Tibial nerve (tissue), 4 donors: ENCODE measurements at regions not wholly inside any gene's neighbourhood (a gene's known extent, or its start where the extent isn't known, plus 50 kb on each side); places are given as distances from the start of the nearest gene placed in this dataset.

Experiments used
- DNase-seq, 2 donors: peaks; one replicate each; pipeline ENCODE4 v3.0.0-alpha.2; 2019; ENCODE audit warnings: low spot score in 2 of 2
- H3K27ac ChIP-seq, 4 donors: fragments of 200-600 bp; sonication (generic) in 3 of 4; one replicate each; pipeline ENCODE4 v1.5.1; 2017 to 2019; ENCODE audit warnings: mild to moderate bottlenecking in 1 of 4
- H3K27me3 ChIP-seq, 2 donors: fragments of 200-600 bp; sonication (generic) in 1 of 2; one replicate each; pipeline versions ENCODE4 v1.5.1 to v1.6.0; 2017 to 2019
- H3K36me3 ChIP-seq, 3 donors: fragments of 200-600 bp; sonication (generic); one replicate each; pipeline ENCODE4 v1.5.1; 2018 to 2019
- H3K4me1 ChIP-seq, 4 donors: fragments of 200-600 bp; sonication (generic) in 3 of 4; one replicate each; pipeline ENCODE4 v1.5.1; 2017 to 2019
- H3K4me3 ChIP-seq, 4 donors: fragments of 200-600 bp; sonication (generic) in 3 of 4; one replicate each; pipeline ENCODE4 v1.5.1; 2017 to 2019; ENCODE audit warnings: mild to moderate bottlenecking in 1 of 4, moderate library complexity in 1 of 4
- H3K9me3 ChIP-seq, 4 donors: fragments of 200-600 bp; sonication (generic) in 3 of 4; one replicate each; pipeline ENCODE4 v1.5.1; 2017 to 2019
- EP300 ChIP-seq, 2 donors: sonication (generic); formaldehyde crosslinking; IDR thresholded peaks; one replicate each; pipeline ENCODE4 v1.6.1; 2017; ENCODE audit warnings: antibody characterized with exemption in 2 of 2, mild to moderate bottlenecking in 1 of 2
- POLR2A ChIP-seq, 2 donors: fragments of 450-650 bp; IDR thresholded peaks; one replicate each; pipeline ENCODE4 v1.6.1; 2017; ENCODE audit warnings: antibody characterized with exemption in 2 of 2, mild to moderate bottlenecking in 2 of 2, moderate library complexity in 2 of 2
- WGBS, 2 donors: methylation state at CpG; one replicate each; pipeline ENCODE4 v1.1.5; 2018; 5-methylcytosine and 5-hydroxymethylcytosine counted together
- TF ChIP-seq, protein P1 (sequence below), 5 experiments: fragments of 200-600 bp in 3 of 5; fragments of 450-650 bp in 2 of 5; sonication (generic) in 3 of 5; IDR thresholded peaks; one replicate each; pipeline ENCODE4 v1.5.1; 2016 to 2019; ENCODE audit warnings: antibody characterized with exemption in 5 of 5, mild to moderate bottlenecking in 3 of 5, moderate library complexity in 2 of 5

DNA sequence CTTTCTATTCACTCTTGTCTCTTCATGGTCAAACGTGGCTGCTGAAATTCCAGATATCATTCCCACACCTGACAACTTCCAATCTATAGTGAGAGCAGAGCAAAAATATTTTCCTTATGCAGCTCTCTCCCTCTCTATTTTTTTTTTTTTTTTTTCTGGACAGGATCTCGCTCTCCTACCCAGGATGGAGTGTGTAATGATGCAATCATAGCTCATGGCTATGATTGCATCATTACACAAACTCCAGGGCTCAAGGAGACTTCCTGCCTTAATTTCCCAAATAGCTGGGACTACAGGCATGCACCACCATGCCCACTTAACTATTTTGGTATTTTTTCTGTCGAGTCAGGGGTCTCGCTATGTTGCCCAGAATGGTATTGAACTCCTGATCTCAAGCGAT is 1398.9 kb downstream of the AACS start:
- no peak for TF ChIP-seq EP300 (IDR thresholded peaks at IDR 0.05)
- TF ChIP-seq POLR2A (IDR thresholded peaks at IDR 0.05), result no peak
- TF ChIP-seq, protein P1, sequence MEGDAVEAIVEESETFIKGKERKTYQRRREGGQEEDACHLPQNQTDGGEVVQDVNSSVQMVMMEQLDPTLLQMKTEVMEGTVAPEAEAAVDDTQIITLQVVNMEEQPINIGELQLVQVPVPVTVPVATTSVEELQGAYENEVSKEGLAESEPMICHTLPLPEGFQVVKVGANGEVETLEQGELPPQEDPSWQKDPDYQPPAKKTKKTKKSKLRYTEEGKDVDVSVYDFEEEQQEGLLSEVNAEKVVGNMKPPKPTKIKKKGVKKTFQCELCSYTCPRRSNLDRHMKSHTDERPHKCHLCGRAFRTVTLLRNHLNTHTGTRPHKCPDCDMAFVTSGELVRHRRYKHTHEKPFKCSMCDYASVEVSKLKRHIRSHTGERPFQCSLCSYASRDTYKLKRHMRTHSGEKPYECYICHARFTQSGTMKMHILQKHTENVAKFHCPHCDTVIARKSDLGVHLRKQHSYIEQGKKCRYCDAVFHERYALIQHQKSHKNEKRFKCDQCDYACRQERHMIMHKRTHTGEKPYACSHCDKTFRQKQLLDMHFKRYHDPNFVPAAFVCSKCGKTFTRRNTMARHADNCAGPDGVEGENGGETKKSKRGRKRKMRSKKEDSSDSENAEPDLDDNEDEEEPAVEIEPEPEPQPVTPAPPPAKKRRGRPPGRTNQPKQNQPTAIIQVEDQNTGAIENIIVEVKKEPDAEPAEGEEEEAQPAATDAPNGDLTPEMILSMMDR (IDR thresholded peaks at IDR 0.05), result no peak
- H3K9me3 ChIP-seq, result no peaks in the 10 kb centered on the region
- no peak overlapping the region for H3K27ac ChIP-seq
- H3K4me3 ChIP-seq, result no peak overlapping the region
- H3K27me3 ChIP-seq, result no peaks in the 10 kb centered on the region
- DNase-seq, result no peak
- H3K4me1 ChIP-seq, result no peaks in the 10 kb centered on the region
- H3K36me3 ChIP-seq, result no peaks in the 10 kb centered on the region
- WGBS, 2 donors, result 84 to 87% methylated on average over 5 of the region's 5 CpGs

DNA sequence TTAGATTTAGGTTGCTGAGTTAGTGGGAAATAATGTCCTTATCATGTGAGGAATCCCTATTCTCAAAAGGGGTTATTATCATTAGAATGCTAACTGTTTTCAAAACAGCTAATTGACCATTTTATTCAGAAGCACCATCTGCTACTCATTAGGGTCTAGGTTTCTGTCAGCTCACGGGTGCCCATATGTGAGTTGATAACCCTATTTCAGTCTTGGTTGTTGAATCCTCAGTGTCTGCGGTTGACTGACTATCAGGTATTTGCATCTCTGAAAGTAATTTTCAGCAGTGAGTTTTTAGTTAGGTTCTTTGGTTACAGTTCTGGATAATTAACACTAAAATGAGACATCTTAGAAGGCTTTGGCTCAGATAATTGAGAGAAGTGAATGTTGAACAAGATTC is 1404.0 kb downstream of the AACS start:
- Histone ChIP-seq H3K27ac (no peak overlapping the region), H3K36me3 (no peaks in the 10 kb centered on the region), H3K27me3 (no peaks in the 10 kb centered on the region), H3K4me1 (no peaks in the 10 kb centered on the region), H3K9me3 (peaks cover 0 to 15% (median 0%) of the 10 kb centered on the region in 4 donors), H3K4me3 (no peak overlapping the region)
- 63 to 90% methylated on average over 2 of the region's 2 CpGs for WGBS, 2 donors
- TF ChIP-seq EP300 (IDR thresholded peaks at IDR 0.05) (no peak), POLR2A (IDR thresholded peaks at IDR 0.05) (no peak)
- TF ChIP-seq, protein P1 (IDR thresholded peaks at IDR 0.05), result no peak
- no peak for DNase-seq

DNA sequence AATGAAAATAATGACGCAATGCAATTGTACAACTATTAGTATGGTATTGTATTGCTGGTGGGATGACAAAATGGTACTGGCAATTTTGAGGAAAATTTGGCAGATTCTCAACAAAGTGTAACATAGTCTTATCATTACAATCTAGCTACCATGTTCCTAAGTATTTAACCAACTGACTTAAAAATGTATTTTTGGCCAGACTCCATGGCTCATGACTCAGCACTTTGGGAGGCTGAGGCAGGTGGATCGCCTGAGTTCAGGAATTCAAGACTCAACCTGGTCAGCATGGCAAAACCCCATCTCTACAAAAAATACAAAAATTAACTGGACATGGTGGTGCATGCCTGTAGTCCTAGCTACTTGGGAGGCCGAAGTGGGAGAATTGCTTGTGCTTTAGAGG is 1409.5 kb downstream of the AACS start:
- Histone ChIP-seq H3K27ac (no peak overlapping the region), H3K9me3 (peaks cover 0 to 27% (median 0%) of the 10 kb centered on the region in 4 donors), H3K27me3 (no peaks in the 10 kb centered on the region), H3K36me3 (no peaks in the 10 kb centered on the region), H3K4me3 (no peak overlapping the region), H3K4me1 (no peaks in the 10 kb centered on the region)
- TF ChIP-seq, protein P1 (IDR thresholded peaks at IDR 0.05), result no peak
- no peak for TF ChIP-seq POLR2A (IDR thresholded peaks at IDR 0.05)
- no peak for TF ChIP-seq EP300 (IDR thresholded peaks at IDR 0.05)
- WGBS, 2 donors, result 81 to 95% methylated on average over 3 of the region's 3 CpGs
- no peak for DNase-seq

DNA sequence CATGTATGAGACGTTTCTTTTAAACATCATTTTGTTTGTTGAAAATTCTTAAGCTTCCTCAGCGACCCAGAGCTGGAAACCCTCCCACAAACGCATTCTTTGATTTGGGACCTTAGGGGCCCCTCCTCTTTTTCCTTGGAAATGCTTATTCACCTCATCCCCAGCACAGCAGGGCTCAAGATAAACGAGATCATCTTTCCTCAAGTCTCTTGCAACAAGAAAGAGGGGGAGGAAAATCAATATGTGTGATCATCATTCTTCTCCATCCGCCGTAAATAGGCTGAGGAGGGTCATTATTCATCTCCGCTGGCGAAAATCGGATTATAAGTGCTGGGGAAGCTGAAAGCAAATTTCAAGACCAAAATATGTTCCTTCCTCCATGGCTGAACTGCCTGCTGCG is 1415.2 kb downstream of the AACS start:
- no peak overlapping the region for H3K4me3 ChIP-seq
- no peaks in the 10 kb centered on the region for H3K27me3 ChIP-seq
- H3K36me3 ChIP-seq, result no peaks in the 10 kb centered on the region
- DNase-seq, result no peak
- H3K27ac ChIP-seq, result no peak overlapping the region
- H3K4me1 ChIP-seq, result no peaks in the 10 kb centered on the region
- TF ChIP-seq POLR2A (IDR thresholded peaks at IDR 0.05), result no peak
- TF ChIP-seq, protein P1 (IDR thresholded peaks at IDR 0.05), result no peak
- no peak for TF ChIP-seq EP300 (IDR thresholded peaks at IDR 0.05)
- peaks cover 0 to 6% (median 0%) of the 10 kb centered on the region in 4 donors for H3K9me3 ChIP-seq
- 55 to 58% methylated on average over 10 of the region's 10 CpGs for WGBS, 2 donors

DNA sequence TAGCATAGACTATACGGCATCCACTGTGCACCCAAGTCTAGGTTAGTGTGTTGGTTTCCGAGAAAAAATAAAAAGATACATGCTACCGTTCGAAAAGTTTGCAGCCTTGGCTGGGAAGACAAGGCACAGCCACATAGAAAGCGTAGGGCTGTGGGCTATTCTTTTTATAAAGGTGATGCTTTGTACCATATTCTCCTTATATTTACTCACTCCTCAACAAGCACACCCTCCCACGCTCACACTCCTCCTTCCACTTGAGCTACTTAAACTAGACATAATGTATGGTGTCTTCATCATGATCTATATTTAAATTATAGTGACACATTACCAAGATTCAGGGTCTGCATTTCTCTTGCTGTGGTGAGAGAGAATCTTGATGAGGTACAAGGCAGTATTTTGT is 1416.5 kb downstream of the AACS start:
- 85 to 93% methylated on average over 6 of the region's 6 CpGs for WGBS, 2 donors
- TF ChIP-seq EP300 (IDR thresholded peaks at IDR 0.05) (no peak), POLR2A (IDR thresholded peaks at IDR 0.05) (no peak)
- TF ChIP-seq, protein P1 (IDR thresholded peaks at IDR 0.05), result no peak
- Histone ChIP-seq H3K36me3 (no peaks in the 10 kb centered on the region), H3K27ac (no peak overlapping the region), H3K9me3 (peaks cover 0 to 4% (median 0%) of the 10 kb centered on the region in 4 donors), H3K4me3 (no peak overlapping the region), H3K27me3 (no peaks in the 10 kb centered on the region), H3K4me1 (no peaks in the 10 kb centered on the region)
- no peak for DNase-seq
